ENCODE measurements at regions not wholly inside any gene's neighbourhood (a gene's known extent, or its start where the extent isn't known, plus 50 kb on each side); places are given as distances from the start of the nearest gene placed in this dataset.

DNA sequence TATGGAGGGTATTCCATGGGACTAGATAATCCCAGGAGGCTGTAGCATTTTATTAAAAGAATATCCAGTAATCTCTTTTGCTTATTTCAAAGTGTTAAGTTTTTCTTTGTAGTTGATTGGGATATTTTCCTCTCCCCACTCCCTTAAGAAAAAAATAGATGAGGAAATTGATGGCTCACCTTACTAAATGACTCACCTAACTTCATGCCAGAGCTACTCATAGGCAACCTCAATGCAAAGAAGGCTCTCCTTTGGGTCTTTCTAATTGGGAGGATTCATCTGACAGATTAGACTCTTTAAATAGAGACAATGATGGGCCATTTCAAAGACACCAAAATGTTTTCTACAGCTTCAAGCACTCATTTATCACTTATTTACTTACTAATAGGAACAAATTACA is 528.5 kb upstream of the BTBD3 start:
- no peak for DNase-seq (ENCODE audit: low spot score)

DNA sequence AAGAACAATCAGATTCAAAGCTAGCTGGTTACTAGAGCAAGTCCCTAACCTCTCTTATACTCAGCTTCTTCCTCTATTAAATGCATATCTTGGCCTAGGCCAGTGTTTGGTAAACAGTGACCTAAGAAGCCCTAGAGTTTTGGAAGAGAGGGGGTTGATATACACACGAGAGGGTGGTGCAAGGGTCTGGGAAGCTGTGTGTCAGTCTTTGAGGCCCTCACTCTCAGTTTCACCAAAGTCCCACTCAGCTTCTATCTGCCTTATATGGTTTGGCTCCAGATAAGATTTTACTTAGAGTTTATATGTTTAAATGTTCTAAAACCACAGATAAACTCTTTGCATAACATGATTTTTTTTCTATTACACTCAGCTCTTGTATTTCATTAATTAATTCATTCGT is 526.1 kb upstream of the BTBD3 start:
- no peak for DNase-seq (ENCODE audit: low spot score)

- no peak for DNase-seq (ENCODE audit: low spot score)
These were observed 523.4 kb upstream of the BTBD3 start for GRCh38 chr20:11394145-11394833.

DNA sequence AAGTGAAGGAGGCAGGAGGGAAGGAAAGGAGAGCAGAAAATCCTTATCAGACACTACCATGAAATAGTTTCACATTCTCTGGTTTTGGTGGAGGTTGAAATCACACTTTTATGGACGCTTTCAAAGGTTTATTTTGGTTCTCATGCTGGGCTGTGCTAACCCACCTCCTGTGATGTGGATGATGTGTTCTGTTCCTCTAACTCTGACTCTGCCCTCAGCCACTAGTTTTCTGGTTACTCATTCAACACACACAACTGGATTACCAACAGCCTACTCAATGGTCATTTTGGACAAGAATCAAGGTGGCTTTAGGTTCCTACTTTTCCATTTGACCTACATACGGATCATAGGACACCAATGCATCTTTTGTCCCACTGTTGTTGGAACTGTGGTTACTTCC is 522.1 kb upstream of the BTBD3 start:
- DNase-seq (ENCODE audit: low spot score) = no peak

DNA sequence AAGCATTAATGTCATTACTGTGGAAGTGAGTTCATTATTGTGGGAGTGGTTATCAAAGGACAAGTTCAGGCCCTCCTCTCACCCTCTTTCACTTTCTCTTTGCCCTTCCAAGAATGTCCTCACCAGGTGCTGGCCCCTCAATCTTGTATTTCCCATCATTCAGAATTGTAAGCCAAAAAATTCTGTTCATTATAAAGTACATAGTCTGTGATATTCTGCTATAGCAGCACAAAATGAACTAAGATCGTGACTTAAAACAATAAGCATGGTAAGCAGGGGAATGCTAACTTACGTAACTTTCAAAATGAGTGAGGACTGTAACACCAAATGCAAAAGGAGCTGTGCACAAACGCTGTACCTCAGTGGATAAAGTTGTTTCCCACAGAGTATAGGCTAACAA is 515.7 kb upstream of the BTBD3 start:
- DNase-seq (ENCODE audit: low spot score) = no peak

DNA sequence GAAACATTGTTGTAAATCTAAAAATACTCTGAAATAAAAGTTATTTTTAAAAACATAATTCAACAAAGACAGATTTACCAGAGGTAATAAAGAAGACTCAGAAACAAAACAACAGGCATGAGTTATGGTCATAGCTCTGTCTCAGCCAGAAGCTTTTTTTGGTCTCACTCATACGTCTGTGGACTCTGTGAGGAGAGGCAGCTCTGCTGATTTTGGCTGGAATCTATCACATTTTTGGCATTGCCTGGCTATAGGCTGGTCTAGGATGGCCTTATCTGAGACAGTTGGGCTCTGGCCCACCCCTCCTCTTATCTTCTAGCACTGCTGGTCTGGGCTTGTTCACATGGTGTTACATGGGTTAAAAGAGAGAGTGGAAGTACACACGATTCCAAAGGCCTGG is 514.0 kb upstream of the BTBD3 start:
- no peak for DNase-seq (ENCODE audit: low spot score)

GRCh38 chr20:11406877-11407276 is 510.8 kb upstream of the BTBD3 start:
- no peak for DNase-seq (ENCODE audit: low spot score)

DNA sequence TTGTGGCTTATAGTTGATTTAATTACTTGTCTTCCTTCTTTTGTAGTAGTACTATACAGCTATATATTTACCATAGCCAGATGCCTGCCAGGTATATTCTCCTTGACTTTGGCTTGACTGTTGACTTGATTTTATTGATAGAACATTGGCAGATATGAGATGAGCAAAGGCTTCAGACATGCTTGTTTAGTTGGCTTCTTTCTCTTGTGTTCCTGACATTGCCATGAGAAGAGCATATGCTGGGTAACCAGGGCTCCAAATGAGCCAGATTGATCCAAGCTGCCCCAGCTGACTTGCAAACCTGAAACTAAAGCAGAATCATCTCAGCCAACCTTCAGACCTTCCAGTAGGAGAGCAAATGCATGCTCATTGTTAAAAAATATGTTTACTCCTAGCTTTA is 508.1 kb upstream of the BTBD3 start:
- DNase-seq (ENCODE audit: low spot score) = no peak

DNA sequence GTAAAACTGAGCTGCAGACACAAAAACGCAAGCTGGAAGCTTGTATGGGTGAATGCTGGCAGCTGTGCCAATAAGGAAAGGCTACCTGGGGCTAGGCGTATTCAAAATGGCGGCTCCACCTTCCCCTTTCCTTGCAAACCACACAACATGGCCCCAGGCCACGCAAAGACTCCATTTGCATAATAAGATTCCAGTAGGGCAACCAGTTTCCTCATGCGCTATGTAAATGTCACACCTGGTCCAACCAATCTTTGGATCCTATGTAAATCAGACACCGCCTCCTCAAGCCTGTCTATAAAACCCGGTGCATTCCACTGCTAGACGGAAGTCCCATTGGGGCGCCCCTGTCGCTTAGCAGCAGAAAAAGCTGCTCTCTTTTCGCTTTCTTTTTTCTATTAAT is 505.9 kb upstream of the BTBD3 start:
- DNase-seq (ENCODE audit: low spot score) = peak; percentile 10

- no peak for DNase-seq (ENCODE audit: low spot score)
These were observed 490.7 kb upstream of the BTBD3 start for GRCh38 chr20:11426948-11427347.

DNA sequence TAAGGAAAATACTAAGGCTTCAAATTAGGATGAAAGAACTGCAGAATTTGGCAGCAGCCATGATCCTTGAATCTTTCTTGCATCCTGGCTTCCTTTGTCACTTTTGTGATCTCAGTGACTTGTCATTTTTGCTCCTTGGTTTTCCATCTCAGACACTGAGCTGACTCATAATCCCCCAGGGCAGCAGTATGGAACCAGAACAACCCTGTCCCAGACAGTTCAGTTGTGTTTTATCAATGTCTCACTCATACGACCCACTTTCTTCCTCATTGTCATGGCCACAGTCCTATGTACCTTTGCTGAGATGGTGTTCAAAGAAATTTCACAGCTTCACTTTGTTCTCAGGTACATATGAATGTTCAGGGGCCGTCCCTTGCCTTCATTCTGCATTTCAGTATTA is 488.5 kb upstream of the BTBD3 start:
- DNase-seq (ENCODE audit: low spot score) = no peak

- peak; percentile 28 for DNase-seq (ENCODE audit: low spot score)
These were observed 487.7 kb upstream of the BTBD3 start for GRCh38 chr20:11429889-11430519.

DNA sequence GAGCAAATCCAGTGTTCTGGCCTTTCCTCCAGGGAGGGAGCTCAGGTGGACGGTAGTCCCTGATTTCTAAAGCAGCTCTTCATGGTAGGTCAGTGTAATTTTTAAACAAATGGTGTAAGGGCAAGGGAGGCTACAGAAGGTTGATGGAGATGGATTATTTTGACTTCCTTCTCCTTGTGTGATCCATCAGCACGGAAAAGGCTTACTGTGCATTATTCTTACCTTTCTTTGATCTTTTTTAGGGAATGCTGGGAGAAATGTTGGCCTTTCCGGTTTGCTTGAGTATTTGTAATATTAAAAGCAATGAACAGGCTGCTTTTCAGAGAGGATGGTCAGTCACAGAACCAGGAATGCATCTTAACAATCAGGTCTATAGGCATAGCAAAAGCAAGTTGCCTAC is 487.0 kb upstream of the BTBD3 start:
- no peak for DNase-seq (ENCODE audit: low spot score)

GRCh38 chr20:11431621-11432020 is 486.1 kb upstream of the BTBD3 start:
- DNase-seq (ENCODE audit: low spot score) = no peak

DNA sequence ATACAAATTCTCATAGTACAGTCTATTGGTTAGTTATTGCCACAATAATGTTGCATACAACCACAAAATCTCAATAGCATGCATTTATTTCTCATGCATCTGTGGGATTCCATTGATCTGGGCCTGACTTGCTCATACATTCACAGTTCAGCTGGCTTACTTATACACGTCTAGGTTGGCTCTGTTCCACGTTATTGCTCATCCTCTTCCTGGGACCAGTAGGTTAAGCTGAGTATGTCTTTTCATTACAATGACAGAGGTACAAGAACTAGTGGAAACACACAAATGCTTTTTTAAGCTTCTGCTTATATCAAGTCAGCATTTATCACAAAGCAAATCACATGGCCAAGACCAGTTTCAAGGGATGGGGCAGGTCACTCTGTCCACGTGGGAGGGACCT is 485.3 kb upstream of the BTBD3 start:
- no peak for DNase-seq (ENCODE audit: low spot score)

DNA sequence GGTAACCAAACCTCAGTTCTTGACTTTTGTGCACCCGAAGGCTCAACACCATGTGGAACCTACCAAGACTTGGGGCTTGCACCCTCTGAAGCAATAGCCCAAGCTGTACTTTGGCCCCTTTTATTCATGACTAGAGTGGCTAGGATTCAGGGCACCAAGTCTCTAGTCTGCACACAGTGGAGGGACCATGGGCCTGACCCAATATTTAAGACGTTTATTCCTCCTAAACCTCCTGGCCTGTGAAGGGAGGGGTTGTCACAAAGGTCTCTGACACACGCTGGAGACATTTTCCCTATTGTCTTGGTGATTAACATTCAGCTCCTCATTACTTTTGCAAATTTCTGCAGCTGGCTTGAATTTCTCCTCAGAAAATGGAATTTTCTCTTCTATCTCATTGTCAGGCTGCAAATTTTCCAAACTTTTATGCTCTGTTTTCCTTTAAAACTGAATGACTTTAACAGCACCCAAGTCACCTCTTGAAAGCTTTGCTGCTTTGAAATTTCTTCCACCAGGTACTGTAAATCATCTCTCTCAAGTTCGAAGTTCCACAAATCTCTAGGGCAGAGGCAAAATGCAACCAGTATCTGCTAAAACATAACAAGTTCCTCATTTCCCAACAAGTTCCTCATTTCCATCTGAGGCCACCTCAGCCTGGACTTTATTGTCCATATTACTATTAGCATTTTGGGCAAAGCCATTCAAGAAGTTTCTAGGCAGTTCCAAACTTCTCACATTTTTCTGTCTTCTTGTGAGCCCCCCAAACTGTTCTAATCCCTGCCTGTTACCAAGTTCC is 481.4 kb upstream of the BTBD3 start:
- no peak for DNase-seq (ENCODE audit: low spot score)

GRCh38 chr20:11437090-11437489 is 480.6 kb upstream of the BTBD3 start:
- DNase-seq (ENCODE audit: low spot score) = no peak

GRCh38 chr20:11437611-11438380 is 479.9 kb upstream of the BTBD3 start:
- DNase-seq (ENCODE audit: low spot score) = no peak

DNA sequence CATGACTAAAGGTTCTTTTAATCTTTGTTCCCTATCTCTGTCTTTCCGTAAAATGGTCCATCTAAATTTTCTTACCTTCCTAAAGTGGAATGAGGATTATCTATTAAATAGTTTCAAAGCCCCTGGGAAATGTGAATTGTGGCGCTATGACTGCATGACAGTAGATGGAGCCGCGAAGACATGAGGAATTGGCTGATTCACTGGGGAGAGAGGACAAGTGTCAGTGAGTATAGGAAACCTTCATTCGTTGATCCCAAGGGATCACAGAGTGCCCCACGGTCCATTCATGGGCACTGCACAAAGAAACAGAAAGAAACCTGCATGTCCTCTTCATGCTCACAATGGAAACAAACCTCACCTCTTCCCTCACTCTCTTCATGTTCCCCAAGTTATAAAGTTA is 479.3 kb upstream of the BTBD3 start:
- DNase-seq (ENCODE audit: low spot score) = no peak

- DNase-seq (ENCODE audit: low spot score) = peak; percentile 36
These were observed 474.1 kb upstream of the BTBD3 start for GRCh38 chr20:11443382-11444119.

GRCh38 chr20:11445161-11445560 is 472.5 kb upstream of the BTBD3 start:
- no peak for DNase-seq (ENCODE audit: low spot score)

GRCh38 chr20:11445891-11446290 is 471.8 kb upstream of the BTBD3 start:
- no peak for DNase-seq (ENCODE audit: low spot score)
